ENCODE measurements at regions not wholly inside any gene's neighbourhood (a gene's known extent, or its start where the extent isn't known, plus 50 kb on each side); places are given as distances from the start of the nearest gene placed in this dataset.
"Not testable (repeated sequence)": the region's sequence is repeated elsewhere in the genome, so short reads cannot be mapped to it uniquely, and the experiment has no call there.

DNA sequence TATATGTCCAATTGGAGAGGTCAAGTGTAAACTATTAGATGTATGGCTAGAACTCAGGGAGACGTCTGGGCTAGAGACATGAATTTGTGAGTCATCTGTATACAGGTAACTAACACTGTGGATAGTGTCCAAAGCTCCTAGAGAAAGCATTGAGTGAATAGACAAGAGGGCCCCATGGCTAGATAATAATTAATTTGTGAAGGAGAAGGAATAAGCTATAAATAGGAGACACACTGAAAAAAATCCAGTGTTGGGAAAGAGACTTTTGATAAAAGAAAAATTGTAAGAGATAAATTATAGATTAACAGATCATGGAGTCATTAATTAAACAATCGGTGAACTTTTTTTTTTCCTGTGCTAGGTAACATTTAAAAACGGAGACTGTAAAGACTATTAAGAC lies 326.6 kb upstream of the PRICKLE1 start:
- no peak for DNase-seq (ENCODE audit: low spot score)

DNA sequence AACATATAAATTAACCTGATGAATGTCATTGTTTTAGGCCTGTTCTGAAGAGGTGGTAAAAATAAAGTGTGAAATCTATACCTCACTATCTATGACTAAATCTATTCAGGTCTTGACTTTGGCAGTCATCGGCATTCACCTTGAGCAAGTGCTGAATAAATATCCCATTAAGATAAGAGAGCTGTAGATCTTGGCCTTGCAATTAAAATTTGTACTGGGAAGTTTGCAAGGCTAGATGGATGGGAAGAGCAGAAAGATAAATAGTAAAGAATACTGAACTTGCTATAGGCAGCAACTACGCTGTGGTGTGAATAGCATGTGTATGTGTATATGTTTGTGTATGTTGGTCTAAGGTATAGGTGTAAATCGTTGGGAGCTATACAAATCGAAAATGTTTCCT lies 325.9 kb upstream of the PRICKLE1 start:
- DNase-seq (ENCODE audit: low spot score): no peak

DNA sequence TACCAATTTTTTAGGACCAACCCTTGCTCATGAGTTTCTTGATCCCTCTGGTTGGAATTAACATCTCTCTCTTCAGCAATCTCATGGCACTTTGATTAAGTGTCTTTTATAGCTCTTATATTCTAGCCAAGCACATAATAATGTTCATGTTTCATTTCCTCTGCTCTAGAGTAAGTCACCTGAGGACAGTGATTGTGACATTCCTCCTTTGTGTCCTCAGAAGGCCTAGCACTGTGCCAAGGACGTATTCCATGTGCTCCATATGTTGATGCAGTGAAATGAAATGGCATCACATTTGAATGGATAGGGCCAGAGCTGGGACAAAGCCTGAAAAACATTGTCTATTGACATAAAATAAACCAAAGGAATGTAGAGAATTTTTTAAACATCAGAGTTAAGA lies 322.8 kb upstream of the PRICKLE1 start:
- no peak for DNase-seq (ENCODE audit: low spot score)

DNA sequence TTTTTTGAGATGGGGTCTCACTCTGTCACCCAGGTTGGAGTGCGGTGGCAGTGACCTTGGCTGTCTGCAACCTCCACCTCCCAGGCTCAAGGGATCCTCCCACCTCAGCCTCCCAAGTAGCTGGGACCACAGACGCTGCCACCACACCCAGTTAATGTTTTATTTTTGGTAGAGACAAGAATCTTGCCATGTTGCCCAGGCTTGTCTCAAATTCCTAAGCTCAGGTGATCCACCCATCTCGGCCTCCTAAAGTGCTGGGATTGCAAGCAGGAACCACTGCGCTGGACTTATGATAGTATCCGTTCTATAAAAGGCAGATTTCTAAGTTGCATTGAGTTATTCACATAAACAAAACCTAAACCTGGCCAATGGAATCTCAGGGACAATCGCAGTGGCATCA lies 321.1 kb upstream of the PRICKLE1 start:
- DNase-seq (ENCODE audit: low spot score): no peak

DNA sequence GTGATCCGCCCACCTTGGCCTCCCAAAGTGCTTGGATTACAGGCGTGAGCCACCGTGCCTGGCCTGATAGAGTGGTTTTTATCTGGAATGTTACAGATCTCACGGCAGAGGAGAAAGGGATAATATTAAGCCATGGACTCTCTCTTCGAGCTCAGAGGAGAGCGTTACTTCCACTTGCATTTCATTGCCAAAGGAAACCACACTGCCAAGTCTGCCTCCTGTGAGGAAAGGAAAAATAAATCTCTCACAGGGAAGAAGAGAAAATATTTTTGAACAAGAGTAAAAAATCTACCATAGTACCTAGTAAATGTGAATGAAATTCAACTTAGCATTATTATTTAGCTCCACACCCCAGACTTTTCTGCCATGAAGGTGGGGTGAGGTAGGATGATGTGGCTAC lies 319.2 kb upstream of the PRICKLE1 start:
- no peak for DNase-seq (ENCODE audit: low spot score)

DNA sequence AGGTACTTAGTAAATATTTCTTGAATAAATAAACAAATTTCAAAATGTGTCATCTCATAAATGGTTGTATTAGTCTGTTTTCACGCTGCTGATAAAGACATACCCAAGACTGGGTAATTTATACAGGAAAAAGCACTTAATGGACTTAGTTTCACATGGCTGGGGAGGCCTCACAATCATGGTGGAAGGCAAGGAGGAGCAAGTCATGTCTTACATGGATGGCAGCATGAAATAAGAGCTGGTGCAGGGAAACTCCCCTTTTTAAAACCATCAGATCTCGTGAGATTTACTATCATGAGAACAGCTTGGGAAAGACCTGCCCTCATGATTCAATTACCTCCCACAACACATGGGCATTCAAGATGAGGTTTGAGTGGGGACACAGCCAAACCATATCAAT lies 317.3 kb upstream of the PRICKLE1 start:
- not testable (repeated sequence) for DNase-seq (ENCODE audit: low spot score)

DNA sequence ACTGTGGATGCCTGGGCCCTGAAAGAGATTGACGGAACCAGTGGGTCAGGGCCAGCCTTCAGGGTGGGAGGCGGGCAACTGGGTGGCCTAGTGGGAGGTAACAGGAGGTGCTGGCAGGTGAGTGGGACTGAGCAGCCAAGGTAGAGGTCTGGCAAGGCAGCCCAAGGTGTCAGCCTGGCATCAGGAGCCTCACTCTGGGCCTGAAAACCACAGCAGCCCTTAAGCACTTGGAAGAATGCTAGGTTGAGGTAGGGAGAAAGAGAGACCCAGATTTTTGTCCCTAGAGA lies 315.8 kb upstream of the PRICKLE1 start:
- DNase-seq (ENCODE audit: low spot score): no peak

DNA sequence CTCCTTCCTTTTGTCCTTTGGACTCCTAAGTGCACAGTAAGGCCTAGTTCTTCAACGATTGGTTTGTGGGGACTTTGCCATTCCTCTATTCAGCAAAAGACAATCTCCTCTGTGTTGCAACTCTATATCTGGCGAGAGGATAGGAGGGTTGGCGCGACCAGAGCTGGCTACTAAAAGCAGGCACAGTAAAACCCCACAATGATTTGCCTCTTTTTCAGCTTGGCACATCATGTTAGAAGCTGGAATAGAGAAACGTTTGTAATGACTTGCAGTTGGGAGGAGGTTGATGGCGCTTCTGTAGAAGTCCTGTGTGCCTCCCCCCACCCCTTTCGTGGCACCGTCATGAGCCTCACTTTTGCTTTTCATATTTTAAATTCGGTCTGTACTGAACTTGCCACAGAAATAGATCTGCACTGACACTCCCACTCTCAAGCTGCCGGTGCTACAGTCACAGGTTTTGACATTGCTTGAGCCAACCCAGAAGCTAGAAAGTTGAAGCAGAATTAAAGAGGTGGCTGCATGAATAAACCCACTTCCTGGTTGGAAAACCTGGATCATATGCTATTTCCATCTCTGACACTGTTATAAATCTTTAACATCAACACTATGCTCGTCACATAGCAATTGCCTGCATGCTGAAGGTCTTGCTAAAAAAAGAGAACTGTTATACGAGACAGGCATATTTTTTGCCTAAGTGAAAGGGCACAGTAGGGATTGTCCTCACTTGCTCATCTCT lies 315.3 kb upstream of the PRICKLE1 start:
- no peak for DNase-seq (ENCODE audit: low spot score)

DNA sequence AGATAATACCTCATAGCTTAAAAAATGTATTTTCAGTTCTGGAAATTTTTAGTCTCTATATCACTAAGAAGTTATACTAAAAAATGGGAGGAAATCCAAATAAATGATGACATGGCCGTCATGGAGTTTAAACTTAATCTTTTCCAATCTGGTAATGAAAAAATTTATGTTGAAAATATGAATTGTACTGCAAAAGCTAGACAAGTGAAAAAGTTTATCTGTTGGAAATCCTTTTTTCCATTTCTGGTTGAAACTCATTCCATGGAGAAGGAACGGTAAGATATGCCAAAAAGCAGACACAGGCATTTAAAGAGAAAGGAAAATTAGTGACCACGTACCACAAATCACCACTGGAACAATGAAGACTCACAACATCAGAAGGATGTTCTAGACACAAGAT lies 314.2 kb upstream of the PRICKLE1 start:
- DNase-seq (ENCODE audit: low spot score): no peak

DNA sequence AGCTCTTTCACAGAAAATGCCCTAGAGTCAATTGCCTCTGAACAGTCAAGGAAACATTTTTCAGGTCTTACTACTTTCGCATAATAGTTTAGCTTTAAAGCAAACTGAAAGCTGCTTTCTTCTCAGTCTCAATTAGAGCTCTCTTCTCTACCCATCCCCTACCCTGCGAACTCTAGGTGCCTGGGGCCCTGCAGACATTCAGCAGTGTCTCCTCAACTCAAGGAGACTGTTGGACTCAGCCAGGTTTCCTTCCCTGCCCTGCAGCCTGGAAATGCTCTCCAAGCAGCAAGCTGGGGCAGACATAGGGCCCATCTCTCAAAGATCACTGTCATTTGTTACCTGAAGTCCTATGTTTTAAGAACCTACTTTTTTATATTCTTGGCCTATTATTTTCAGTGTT lies 312.5 kb upstream of the PRICKLE1 start:
- peak; percentile 28 for DNase-seq (ENCODE audit: low spot score)

DNA sequence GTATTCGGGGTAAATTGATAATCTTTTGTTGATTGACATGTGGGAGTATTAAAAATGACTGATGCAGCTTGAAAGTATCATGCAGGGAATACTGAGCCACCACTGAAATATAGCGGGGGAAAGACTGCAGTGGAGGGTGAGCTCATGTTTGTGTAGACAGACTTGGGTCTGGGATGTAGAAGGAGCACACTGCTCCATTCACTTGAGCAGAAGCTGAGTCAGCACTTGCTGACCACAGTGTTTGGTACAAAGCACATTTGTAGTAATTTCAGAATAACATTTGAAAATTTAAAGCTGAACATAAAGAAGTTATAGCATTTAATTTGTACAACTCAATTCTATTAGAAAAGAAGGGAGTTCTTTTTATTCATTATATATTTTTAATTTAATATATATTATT lies 304.3 kb upstream of the PRICKLE1 start:
- DNase-seq (ENCODE audit: low spot score): peak; percentile 26

DNA sequence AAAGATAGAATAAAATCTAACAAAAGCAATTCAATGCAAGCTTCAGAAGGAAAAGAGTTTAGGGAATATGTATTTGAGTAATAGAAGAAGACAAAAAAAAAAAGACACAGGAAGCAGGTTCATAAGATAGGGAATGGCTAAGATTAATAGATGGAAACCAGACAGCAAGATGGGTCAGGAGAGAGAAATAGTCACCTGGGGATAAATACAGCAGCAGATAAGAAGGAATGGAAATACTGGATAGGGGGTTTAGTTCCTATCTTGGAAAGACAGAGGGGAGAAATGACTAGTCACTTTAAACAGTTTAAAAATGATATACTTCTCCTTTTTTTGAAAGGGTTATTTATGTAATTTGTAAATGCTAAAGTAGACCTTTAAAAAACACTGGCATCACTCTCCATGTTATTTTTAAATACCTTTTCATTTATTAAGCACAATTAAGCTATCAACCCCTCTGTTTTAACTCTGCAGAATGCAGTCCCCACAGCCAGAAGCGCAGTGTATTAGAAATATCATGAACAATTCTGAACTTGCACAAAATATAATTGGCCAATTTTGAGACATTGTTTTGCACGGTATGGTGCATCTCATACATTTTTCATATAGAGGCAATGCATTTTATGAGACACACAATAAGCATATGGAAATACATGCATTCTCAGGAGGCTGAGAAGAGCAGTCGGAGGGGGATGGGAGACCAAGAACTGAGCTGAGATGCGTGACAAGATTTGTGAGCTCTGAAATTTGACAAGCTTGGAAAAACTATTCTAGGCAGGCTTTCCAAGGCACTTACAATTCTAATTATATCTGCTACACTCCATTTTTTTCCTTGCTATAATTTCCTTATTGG lies 303.4 kb upstream of the PRICKLE1 start:
- DNase-seq (ENCODE audit: low spot score): no peak

DNA sequence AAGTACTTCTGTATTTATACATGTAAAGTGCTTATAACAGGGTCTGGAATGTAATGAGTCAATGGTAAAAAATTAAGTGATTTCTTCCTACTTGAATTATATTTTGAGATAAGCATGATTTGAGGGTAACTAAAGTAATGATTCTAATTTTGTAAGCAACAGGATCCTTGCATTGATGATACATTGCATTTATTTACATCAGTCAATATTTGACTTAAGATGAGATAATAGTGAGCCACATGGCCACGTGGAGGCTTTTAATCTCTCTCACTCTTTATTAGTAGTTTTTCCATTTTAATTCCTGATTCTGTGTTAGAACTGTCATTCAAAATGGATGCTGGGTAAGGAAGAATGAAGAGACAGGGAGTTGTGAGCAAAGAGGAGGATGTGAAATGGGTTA lies 298.1 kb upstream of the PRICKLE1 start:
- DNase-seq (ENCODE audit: low spot score): no peak

DNA sequence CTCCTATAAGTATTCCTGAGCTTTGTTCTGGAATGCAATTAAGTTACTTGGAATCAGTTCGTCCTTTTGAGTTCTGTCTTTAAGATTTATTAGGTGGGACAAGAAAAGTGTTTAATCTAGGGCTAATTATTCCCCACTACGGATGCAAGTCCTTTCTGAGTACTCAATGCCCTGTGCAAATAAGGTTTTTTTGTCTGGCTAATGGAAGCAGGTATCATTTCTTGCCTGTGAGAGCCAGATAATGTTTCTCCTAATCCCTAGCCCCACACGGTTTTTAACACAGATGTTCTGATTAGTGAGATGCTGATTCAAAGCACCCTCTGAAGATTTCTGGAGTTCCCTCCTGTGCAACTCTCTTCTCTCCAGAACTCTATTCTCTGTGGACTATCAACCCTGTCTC lies 296.6 kb upstream of the PRICKLE1 start:
- DNase-seq (ENCODE audit: low spot score): no peak

DNA sequence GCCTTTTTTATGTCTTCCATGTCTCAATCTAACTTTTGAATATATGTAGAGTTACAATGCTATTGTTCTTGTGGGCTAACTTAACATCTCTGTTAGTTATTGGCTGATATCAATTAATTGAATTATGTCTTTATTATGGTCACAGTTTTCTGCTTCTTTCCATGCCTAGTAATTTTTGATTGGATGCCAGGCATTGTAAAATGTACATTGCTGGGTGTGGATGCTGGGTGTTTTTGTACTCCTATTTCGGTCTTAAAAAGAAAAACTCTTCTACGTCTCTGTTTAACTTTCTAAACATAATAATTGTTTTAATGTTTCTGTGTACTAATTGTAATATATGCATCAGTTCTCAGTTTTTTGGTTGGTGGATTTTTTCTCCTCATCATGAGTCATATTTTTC lies 296.1 kb upstream of the PRICKLE1 start:
- no peak for DNase-seq (ENCODE audit: low spot score)

DNA sequence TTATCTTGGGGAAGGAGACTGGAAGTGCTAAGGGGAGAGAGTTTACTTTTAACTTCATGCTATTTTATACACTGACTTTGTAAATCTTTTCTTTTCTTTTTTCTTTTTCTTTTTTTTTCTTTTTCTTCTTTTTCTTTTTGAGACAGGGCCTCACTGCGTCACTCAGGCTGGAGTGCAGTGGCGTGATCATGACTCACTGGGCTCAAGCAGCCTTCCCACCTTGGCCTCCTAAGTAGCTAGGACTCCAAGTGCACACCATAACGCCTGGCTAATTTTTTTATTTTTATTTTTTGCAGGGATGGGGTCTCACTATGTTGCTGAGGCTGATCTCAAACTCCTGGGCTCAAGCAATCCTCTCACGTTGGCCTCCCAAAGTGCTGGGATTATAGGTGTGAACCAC lies 294.6 kb upstream of the PRICKLE1 start:
- no peak for DNase-seq (ENCODE audit: low spot score)

DNA sequence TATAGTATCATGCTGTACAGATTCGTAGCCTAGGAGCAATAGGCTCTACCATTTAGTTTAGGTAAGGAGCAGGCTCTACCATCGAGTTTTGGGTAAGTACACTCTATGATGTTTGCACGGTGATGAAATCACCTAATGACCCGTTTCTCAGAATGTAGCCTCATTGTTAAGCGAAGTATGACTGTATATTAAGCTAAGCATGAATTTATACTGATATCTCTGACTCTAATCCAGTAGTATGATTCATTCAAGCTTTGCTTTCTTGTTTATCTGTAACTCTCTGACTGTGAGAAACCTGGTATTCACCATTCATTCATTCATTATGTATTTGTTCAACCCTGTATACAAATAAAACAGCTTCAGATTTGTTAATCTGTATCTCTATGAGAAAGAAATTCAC lies 283.9 kb upstream of the PRICKLE1 start:
- no peak for DNase-seq (ENCODE audit: low spot score)

DNA sequence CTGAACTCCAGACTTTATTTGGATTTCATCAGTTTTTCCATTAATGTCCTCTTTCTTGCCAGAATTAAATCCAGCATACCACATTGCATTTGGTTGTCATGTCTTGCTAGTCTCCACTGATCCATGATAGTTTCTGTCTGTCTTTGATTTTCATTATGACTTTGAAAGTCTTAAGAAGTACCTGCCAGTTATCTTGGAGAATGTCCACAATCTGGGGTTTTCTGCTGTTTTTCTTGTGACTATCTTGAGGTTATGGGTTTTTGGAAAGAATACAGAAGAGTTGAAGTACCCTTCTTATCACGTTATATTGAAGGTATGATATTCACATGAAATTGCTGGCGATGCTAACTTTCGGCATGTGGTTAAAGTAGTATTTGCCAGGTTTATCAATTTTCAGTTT lies 282.3 kb upstream of the PRICKLE1 start:
- DNase-seq (ENCODE audit: low spot score): no peak

DNA sequence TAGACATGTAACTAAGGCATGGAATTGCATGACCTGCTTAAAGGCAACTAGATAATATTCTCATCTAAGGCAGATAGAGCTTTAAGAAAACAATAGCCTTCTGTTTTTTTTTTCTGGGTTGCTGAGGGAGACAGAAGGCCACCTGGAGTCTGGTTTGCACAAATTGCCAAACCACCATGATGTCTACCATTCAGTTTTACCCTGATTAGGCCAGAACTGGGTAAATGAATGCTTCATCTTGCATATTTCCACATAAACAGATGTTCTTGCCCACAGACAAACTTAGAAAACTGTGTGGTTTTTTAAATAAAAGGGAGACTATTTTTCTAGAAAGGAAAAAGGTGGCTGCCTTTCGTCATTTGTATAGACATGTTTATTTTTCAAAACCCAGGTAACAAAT lies 278.7 kb upstream of the PRICKLE1 start:
- DNase-seq (ENCODE audit: low spot score): no peak

DNA sequence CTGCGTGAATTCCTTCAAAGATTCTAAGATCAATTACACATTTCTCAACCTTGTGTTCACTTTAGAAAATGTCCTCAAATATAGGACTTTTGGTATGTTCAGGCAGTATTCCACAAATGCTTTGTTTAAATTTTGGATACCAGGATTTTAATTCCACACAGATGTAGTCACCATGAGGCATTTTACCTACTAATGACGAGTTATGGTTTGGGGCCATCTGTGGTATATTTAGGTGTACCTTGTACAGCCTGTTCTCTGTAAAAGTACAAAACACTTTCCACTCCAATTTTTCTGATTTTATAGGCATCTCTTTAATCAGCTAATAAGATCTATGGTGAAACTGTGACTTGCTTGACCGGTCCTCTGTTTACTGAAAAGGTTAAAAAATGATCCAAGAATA lies 275.7 kb upstream of the PRICKLE1 start:
- no peak for DNase-seq (ENCODE audit: low spot score)

DNA sequence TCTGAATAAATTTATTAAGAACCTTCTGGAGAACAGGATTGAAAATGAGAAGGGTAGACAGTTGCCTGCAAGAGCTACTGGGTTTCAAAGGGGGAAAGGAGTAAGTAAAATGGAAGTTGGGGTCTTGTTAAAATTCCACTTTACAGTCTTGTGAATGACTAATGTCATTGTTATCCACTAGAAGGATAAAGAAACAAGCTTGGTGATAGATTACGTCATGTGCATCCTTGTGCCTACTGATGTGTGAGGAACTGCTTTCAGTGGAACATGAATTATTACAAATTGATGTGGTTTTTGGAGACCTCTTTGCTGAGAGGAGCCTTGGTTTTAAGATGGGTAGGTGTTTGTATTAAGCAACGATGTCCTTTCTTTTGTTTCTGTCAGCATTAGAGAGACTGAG lies 272.5 kb upstream of the PRICKLE1 start:
- no peak for DNase-seq (ENCODE audit: low spot score)

DNA sequence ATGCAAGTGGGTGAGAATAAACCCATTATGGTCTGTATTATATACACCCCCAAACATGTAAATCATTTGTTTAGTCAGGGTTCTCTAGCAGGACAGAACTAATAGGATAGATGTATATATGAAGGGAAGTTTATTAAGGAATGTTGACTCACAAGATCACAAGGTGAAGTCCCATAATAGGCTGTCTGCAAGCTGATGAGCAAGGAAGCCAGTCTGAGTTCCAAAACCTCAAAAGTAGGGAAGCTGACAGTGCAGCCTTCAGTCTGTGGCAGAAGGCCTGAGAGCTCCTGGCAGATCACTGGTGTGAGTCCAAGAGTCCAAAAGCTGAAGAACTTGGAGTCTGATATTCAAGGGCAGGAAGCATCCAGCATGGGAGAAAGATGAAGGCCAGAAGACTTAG lies 270.8 kb upstream of the PRICKLE1 start:
- DNase-seq (ENCODE audit: low spot score): not testable (repeated sequence)

DNA sequence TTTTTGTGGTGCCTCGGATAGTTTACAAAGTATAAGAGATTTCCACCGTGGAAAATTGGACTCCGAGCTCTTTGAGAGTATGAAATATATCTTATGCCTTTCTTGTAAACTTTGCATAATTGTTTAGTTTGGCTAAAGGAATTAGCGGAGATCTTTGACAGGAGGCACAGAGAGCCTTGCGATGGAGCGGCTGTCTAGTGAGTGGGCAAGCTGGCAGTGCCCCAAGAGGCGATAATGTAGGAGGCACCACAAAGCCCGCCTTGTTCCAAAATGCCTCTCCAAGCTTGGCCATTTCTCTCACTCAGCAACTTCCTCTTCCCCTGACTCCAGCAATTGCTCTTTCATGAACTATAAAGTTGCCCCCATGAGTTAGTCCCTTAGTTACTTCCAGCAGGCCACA lies 270.1 kb upstream of the PRICKLE1 start:
- peak; percentile 78 for DNase-seq (ENCODE audit: low spot score)

DNA sequence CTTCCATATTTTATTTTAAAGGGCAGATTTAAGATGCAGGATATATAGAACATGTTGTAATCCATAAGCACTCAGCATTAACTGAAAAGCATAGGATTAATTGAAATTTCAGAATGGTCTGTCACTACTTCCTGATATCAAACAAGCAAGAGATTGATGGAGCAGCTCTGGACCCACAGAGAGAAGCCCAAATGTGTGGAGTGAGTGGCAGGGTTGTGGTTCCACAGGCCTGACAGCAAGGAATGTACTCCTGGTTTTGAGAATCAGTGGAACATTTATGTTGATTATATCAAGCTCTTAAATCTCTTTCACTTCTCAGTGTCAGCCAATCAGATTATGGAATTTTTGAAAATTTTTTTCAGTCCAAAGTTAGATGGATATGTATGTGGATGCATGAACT lies 267.6 kb upstream of the PRICKLE1 start:
- DNase-seq (ENCODE audit: low spot score): no peak

Measured in COLO829 (cell line).